PC-3 (cell line): ENCODE measurements at regions not wholly inside any gene's neighbourhood (a gene's known extent, or its start where the extent isn't known, plus 50 kb on each side); places are given as distances from the start of the nearest gene placed in this dataset.

Experiments used
- ATAC-seq: fragments of 200-7000 bp; cut with Tn5 transposase; 2 replicates; pipeline ENCODE4 v1.9.1; 2020; ENCODE audit warnings: mild to moderate bottlenecking, moderate library complexity
- BruUV-seq: library from RNA; stranded (reverse); fragments of 400-500 nt; replicated peaks from 2 replicates; lab custom pipeline; 2021; lab: Mats Ljungman, UMichigan
- CTCF ChIA-PET: fragments of 300-600 bp; sonication (Branson Sonifier 250); formaldehyde crosslinking; loops from one replicate; lab custom pipeline; 2022; ENCODE audit warnings: antibody characterized with exemption; lab: Charles Lee
- POLR2A ChIA-PET: fragments of 300-600 bp; sonication (Branson Sonifier 250); formaldehyde crosslinking; loops from one replicate; lab custom pipeline; 2022; ENCODE audit warnings: antibody characterized with exemption; ENCODE audit not compliant: unreplicated experiment; lab: Charles Lee
- DNase-seq: peaks from one replicate; pipeline ENCODE4 v3.0.0-alpha.2; 2015
- H2AFZ ChIP-seq: fragments of 300-600 bp; sonication (generic); 2 replicates; pipeline ENCODE4 v1.6.0; 2016; ENCODE audit warnings: antibody characterized with exemption, low read length
- H3F3A ChIP-seq: fragments of 300-600 bp; sonication (generic); one replicate; pipeline ENCODE4 v1.6.0; 2017; ENCODE audit warnings: antibody characterized with exemption, low read length, control low read depth, mild to moderate bottlenecking; ENCODE audit not compliant: unreplicated experiment
- H3K27ac ChIP-seq: fragments of 300-600 bp; sonication (generic); 2 replicates; pipeline ENCODE4 v1.5.1; 2016; ENCODE audit warnings: mild to moderate bottlenecking, low read length
- H3K27me3 ChIP-seq: fragments of 300-600 bp; sonication (generic); 2 replicates; pipeline ENCODE4 v1.6.1; 2016; ENCODE audit warnings: low read length, mixed read lengths
- H3K36me3 ChIP-seq: fragments of 300-600 bp; sonication (generic); 2 replicates; pipeline ENCODE4 v1.6.1; 2016; ENCODE audit warnings: low read depth, mixed run types, low read length, mixed read lengths
- H3K4me1 ChIP-seq: fragments of 300-600 bp; sonication (generic); 2 replicates; pipeline ENCODE4 v1.5.1; 2016; ENCODE audit warnings: low read length; ENCODE audit not compliant: insufficient read depth
- H3K4me2 ChIP-seq: fragments of 300-600 bp; sonication (generic); 2 replicates; pipeline ENCODE4 v1.6.0; 2016; ENCODE audit warnings: low read length
- H3K4me3 ChIP-seq: fragments of 300-600 bp; sonication (generic); 2 replicates; pipeline ENCODE4 v1.5.1; 2016; ENCODE audit warnings: mild to moderate bottlenecking, low read length, mixed read lengths
- H3K79me2 ChIP-seq: fragments of 300-600 bp; sonication (generic); 2 replicates; pipeline ENCODE4 v1.6.1; 2017; ENCODE audit warnings: low read length, mixed read lengths
- H3K9ac ChIP-seq: fragments of 300-600 bp; sonication (generic); 2 replicates; pipeline ENCODE4 v1.6.0; 2016; ENCODE audit warnings: mild to moderate bottlenecking, low read length
- H3K9me2 ChIP-seq: fragments of 300-600 bp; sonication (generic); replicated peaks from 2 replicates; pipeline ENCODE4 v1.6.1; 2016; ENCODE audit warnings: mixed run types, low read length, mixed read lengths
- H3K9me3 ChIP-seq: fragments of 300-600 bp; sonication (generic); 2 replicates; pipeline ENCODE4 v1.6.1; 2016; ENCODE audit warnings: low read length, mixed read lengths
- H4K20me1 ChIP-seq: fragments of 300-600 bp; sonication (generic); 2 replicates; pipeline ENCODE4 v1.6.1; 2016; ENCODE audit warnings: low read length, mixed read lengths
- EZH2 ChIP-seq: fragments of 300-600 bp; sonication (generic); IDR thresholded peaks from one replicate; pipeline ENCODE4 v1.6.1; 2017; ENCODE audit warnings: antibody characterized with exemption, mild to moderate bottlenecking, low read length; ENCODE audit not compliant: unreplicated experiment
- EZH2phosphoT487 ChIP-seq: fragments of 300-600 bp; sonication (generic); IDR thresholded peaks from 2 replicates; pipeline ENCODE4 v1.6.1; 2018; ENCODE audit warnings: mild to moderate bottlenecking, antibody characterized with exemption, low read length, borderline replicate concordance
- intact Hi-C: fragments of 100-400 bp; cut with micrococcal nuclease; formaldehyde crosslinking; loops from 2 replicates; pipeline ENCODE4 v1.9.0; 2023
- TF ChIP-seq, protein P1 (sequence below): fragments of 300-600 bp; sonication (generic); conservative IDR thresholded peaks from 2 replicates; pipeline ENCODE4 v1.5.1; 2017; ENCODE audit warnings: antibody characterized with exemption, low read depth, mild to moderate bottlenecking, low read length

DNA sequence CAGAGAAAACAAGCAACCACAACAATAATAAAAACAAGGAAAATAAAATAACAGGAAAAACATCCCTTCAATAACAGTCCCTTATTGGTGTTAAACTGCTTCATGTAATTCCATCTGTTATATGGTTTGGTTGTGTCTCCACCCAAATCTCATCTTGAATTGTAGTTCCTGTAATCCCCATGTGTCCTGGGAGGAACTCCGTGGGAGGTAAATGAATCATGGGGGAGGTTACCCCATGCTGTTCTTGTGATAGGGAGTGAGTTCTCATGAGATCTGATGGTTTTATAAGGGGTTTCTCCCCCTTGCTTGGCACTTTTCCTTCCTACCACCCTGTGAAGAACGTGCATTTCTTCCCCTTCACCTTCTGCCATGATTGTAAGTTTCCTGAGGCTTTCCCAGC lies 369.8 kb downstream of the TMEM232 start:
- Histone ChIP-seq H2AFZ (no peak overlapping the region), H3K9me2 (no peaks in the 10 kb centered on the region; the same call in 1 of the 2 replicates), H3K79me2 (no peaks in the 10 kb centered on the region), H3K4me1 (peaks cover 2% of the 10 kb centered on the region; the same call in 1 of the 2 replicates), H3K4me3 (no peak overlapping the region), H3F3A (no peaks in the 10 kb centered on the region), H3K27ac (no peak overlapping the region), H3K4me2 (no peak overlapping the region), H3K27me3 (no peaks in the 10 kb centered on the region), H4K20me1 (no peaks in the 10 kb centered on the region), H3K36me3 (no peaks in the 10 kb centered on the region), H3K9ac (no peak overlapping the region), H3K9me3 (no peaks in the 10 kb centered on the region)
- intact Hi-C loops = no loop called here
- ATAC-seq (no peak), DNase-seq (no peak)
- ChIA-PET POLR2A (no interaction called here), CTCF (no interaction called here)
- no peak for TF ChIP-seq EZH2
- BruUV-seq = no TSS peak

GRCh38 chr5:110359221-110359620 lies 367.2 kb downstream of the TMEM232 start:
- ATAC-seq (no peak), DNase-seq (no peak)
- H3K4me3 ChIP-seq = no peak overlapping the region
- H3K36me3 ChIP-seq = no peaks in the 10 kb centered on the region
- no peaks in the 10 kb centered on the region; the same call in 1 of the 2 replicates for H3K9me2 ChIP-seq
- no peaks in the 10 kb centered on the region for H3K9me3 ChIP-seq
- H2AFZ ChIP-seq = no peak overlapping the region
- no peaks in the 10 kb centered on the region for H3K79me2 ChIP-seq
- POLR2A ChIA-PET = no interaction called here
- BruUV-seq = no TSS peak
- no peaks in the 10 kb centered on the region for H4K20me1 ChIP-seq
- H3K27me3 ChIP-seq = no peaks in the 10 kb centered on the region
- no peak for TF ChIP-seq EZH2phosphoT487
- TF ChIP-seq EZH2 = no peak
- TF ChIP-seq, protein P1, sequence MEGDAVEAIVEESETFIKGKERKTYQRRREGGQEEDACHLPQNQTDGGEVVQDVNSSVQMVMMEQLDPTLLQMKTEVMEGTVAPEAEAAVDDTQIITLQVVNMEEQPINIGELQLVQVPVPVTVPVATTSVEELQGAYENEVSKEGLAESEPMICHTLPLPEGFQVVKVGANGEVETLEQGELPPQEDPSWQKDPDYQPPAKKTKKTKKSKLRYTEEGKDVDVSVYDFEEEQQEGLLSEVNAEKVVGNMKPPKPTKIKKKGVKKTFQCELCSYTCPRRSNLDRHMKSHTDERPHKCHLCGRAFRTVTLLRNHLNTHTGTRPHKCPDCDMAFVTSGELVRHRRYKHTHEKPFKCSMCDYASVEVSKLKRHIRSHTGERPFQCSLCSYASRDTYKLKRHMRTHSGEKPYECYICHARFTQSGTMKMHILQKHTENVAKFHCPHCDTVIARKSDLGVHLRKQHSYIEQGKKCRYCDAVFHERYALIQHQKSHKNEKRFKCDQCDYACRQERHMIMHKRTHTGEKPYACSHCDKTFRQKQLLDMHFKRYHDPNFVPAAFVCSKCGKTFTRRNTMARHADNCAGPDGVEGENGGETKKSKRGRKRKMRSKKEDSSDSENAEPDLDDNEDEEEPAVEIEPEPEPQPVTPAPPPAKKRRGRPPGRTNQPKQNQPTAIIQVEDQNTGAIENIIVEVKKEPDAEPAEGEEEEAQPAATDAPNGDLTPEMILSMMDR = no peak
- H3F3A ChIP-seq = no peaks in the 10 kb centered on the region
- H3K9ac ChIP-seq = no peak overlapping the region
- H3K4me1 ChIP-seq = peaks cover 10% of the 10 kb centered on the region; the same call in 1 of the 2 replicates
- H3K27ac ChIP-seq = no peak overlapping the region
- intact Hi-C loops = no loop called here
- CTCF ChIA-PET = no interaction called here
- H3K4me2 ChIP-seq = no peak overlapping the region

DNA sequence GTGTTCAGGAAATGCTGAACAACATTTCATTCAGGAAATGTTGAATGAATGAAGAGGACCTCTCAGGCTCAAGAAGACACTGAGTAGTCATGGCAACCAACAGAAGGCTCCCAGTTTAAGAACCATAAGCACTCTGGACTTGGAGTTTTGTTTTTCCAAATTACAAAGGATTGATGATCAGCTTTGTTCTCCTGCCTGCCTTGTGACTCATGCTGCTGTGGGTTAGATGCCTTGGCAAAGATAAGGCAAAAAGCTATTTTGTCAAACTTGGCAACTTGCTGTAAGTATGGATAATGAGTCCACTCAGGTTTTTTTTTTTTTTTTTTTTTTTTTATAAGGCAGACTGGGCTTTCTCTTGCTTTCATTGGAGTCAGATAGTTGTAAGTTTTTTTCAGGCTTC lies 365.0 kb downstream of the TMEM232 start:
- POLR2A ChIA-PET = no interaction called here
- intact Hi-C loops = no loop called here
- Histone ChIP-seq H4K20me1 (no peaks in the 10 kb centered on the region), H3K9me3 (no peaks in the 10 kb centered on the region), H3K79me2 (no peaks in the 10 kb centered on the region), H3K4me3 (no peak overlapping the region), H3K9ac (no peak overlapping the region), H3K4me1 (peaks cover 10% of the 10 kb centered on the region; the same call in 1 of the 2 replicates), H3K9me2 (no peaks in the 10 kb centered on the region; the same call in 1 of the 2 replicates), H3F3A (no peaks in the 10 kb centered on the region), H3K36me3 (no peaks in the 10 kb centered on the region), H3K27me3 (no peaks in the 10 kb centered on the region), H3K4me2 (no peak overlapping the region), H3K27ac (no peak overlapping the region), H2AFZ (no peak overlapping the region)
- ATAC-seq (no peak), DNase-seq (peak; percentile 31)
- TF ChIP-seq EZH2 (no peak), EZH2phosphoT487 (no peak)
- TF ChIP-seq, protein P1 = no peak
- CTCF ChIA-PET = no interaction called here
- BruUV-seq = no TSS peak
